Neural cell (in vitro differentiated cells): ENCODE measurements at regions not wholly inside any gene's neighbourhood (a gene's known extent, or its start where the extent isn't known, plus 50 kb on each side); places are given as distances from the start of the nearest gene placed in this dataset.

Experiments
- H2AFZ ChIP-seq: fragments of 200-600, 300-800 bp; sonication (generic), shearing (Covaris generic); 2 replicates; pipeline ENCODE4 v1.6.0; 2014; ENCODE audit warnings: low read depth, mild to moderate bottlenecking, antibody characterized with exemption, low read length, moderate library complexity
- H3F3A ChIP-seq: fragments of 200-600 bp; shearing (Covaris generic); 2 replicates; pipeline ENCODE4 v1.6.1; 2016; ENCODE audit warnings: mild to moderate bottlenecking, moderate library complexity, mixed read lengths, antibody characterized with exemption, low read length; ENCODE audit not compliant: insufficient read depth, poor library complexity, severe bottlenecking
- H3K27ac ChIP-seq: fragments of 200-600, 300-800 bp; sonication (generic), shearing (Covaris generic); 2 replicates; pipeline ENCODE4 v1.5.1; 2014; ENCODE audit warnings: mild to moderate bottlenecking, low read length, moderate library complexity
- H3K27me3 ChIP-seq: fragments of 300-800, 200-600 bp; sonication (generic), shearing (Covaris generic); 2 replicates; pipeline ENCODE4 v1.6.0; 2014; ENCODE audit warnings: mild to moderate bottlenecking, low read depth, low read length, moderate library complexity; ENCODE audit not compliant: insufficient read depth
- H3K36me3 ChIP-seq: fragments of 300-800, 200-600 bp; sonication (generic), shearing (Covaris generic); 2 replicates; pipeline ENCODE4 v1.5.1; 2014; ENCODE audit warnings: mild to moderate bottlenecking, antibody characterized with exemption, low read length, moderate library complexity; ENCODE audit not compliant: insufficient read depth
- H3K4me2 ChIP-seq: fragments of 300-800, 200-600 bp; sonication (generic), shearing (Covaris generic); 2 replicates; pipeline ENCODE4 v1.6.0; 2014; ENCODE audit warnings: mild to moderate bottlenecking, low read length
- H3K4me3 ChIP-seq: fragments of 300-800, 200-600 bp; sonication (generic), shearing (Covaris generic); 2 replicates; pipeline ENCODE4 v1.5.1; 2014; ENCODE audit warnings: mild to moderate bottlenecking, low read length, moderate library complexity
- H3K79me2 ChIP-seq: fragments of 200-600 bp; shearing (Covaris generic); replicated peaks from 2 replicates; pipeline ENCODE4 v1.6.0; 2014; ENCODE audit warnings: mild to moderate bottlenecking, low read length, moderate library complexity; ENCODE audit not compliant: insufficient read depth
- H3K9ac ChIP-seq: fragments of 300-800, 200-600 bp; sonication (generic), shearing (Covaris generic); 2 replicates; pipeline ENCODE4 v1.6.1; 2016; ENCODE audit warnings: mild to moderate bottlenecking, low read length, mixed read lengths
- H3K9me2 ChIP-seq: fragments of 200-600 bp; shearing (Covaris generic); 2 replicates; pipeline ENCODE4 v1.6.1; 2016; ENCODE audit warnings: mild to moderate bottlenecking, low read length, mixed read lengths; ENCODE audit not compliant: insufficient read depth
- H3K9me3 ChIP-seq: fragments of 200-600, 300-800 bp; sonication (generic), shearing (Covaris generic); 2 replicates; pipeline ENCODE4 v1.6.1; 2016; ENCODE audit warnings: mild to moderate bottlenecking, mixed run types, low read length, moderate library complexity, mixed read lengths
- H4K20me1 ChIP-seq: fragments of 200-600 bp; shearing (Covaris generic); 2 replicates; pipeline ENCODE4 v1.6.1; 2016; ENCODE audit warnings: mild to moderate bottlenecking, mixed run types; ENCODE audit not compliant: insufficient read depth
- CTCF ChIP-seq: fragments of 450-650 bp; IDR thresholded peaks from 2 replicates; pipeline ENCODE4 v1.5.1; 2014; ENCODE audit warnings: antibody characterized with exemption, mild to moderate bottlenecking, moderate library complexity; ENCODE audit not compliant: poor library complexity, severe bottlenecking
- EP300 ChIP-seq: fragments of 450-650 bp; conservative IDR thresholded peaks from 2 replicates; pipeline ENCODE4 v1.6.1; 2014; ENCODE audit warnings: antibody characterized with exemption, mild to moderate bottlenecking, moderate library complexity; ENCODE audit not compliant: poor library complexity, severe bottlenecking
- EZH2 ChIP-seq: fragments of 200-600, 300-800 bp; shearing (Covaris generic), sonication (generic); IDR thresholded peaks from 2 replicates; pipeline ENCODE4 v1.6.1; 2014; ENCODE audit warnings: antibody characterized with exemption, low read length, borderline replicate concordance, mild to moderate bottlenecking; ENCODE audit not compliant: insufficient read depth, poor library complexity, severe bottlenecking
- MXI1 ChIP-seq: fragments of 450-650 bp; conservative IDR thresholded peaks from 2 replicates; pipeline ENCODE4 v1.6.1; 2014; ENCODE audit warnings: antibody characterized with exemption, mild to moderate bottlenecking; ENCODE audit not compliant: poor library complexity, severe bottlenecking
- POLR2AphosphoS5 ChIP-seq: IDR thresholded peaks from 2 replicates; pipeline ENCODE4 v1.6.1; 2012
- RAD21 ChIP-seq: fragments of 450-650 bp; conservative IDR thresholded peaks from 2 replicates; pipeline ENCODE4 v1.6.1; 2014; ENCODE audit warnings: antibody characterized with exemption, mild to moderate bottlenecking, moderate library complexity
- REST ChIP-seq: IDR thresholded peaks from 2 replicates; pipeline ENCODE4 v1.6.1; 2012; ENCODE audit warnings: borderline replicate concordance
- SMC3 ChIP-seq: fragments of 450-650 bp; conservative IDR thresholded peaks from 2 replicates; pipeline ENCODE4 v1.6.1; 2014; ENCODE audit warnings: antibody characterized with exemption, mild to moderate bottlenecking, moderate library complexity; ENCODE audit not compliant: poor library complexity
- TAF1 ChIP-seq: IDR thresholded peaks from 2 replicates; pipeline ENCODE4 v1.6.1; 2012; ENCODE audit warnings: low read depth

- no peaks in the 10 kb centered on the region for H3K9me3 ChIP-seq
- no peak overlapping the region for H3K4me3 ChIP-seq
- no peak overlapping the region for H3K27ac ChIP-seq
- no peaks in the 10 kb centered on the region for H3F3A ChIP-seq
- no peak overlapping the region for H2AFZ ChIP-seq
- H3K9me2 ChIP-seq, result no peaks in the 10 kb centered on the region
- no peaks in the 10 kb centered on the region for H3K36me3 ChIP-seq
- H3K27me3 ChIP-seq, result no peaks in the 10 kb centered on the region
- no peak for TF ChIP-seq RAD21
- no peak for TF ChIP-seq SMC3
- no peak for TF ChIP-seq EZH2
- TF ChIP-seq MXI1, result no peak
- no peak for TF ChIP-seq TAF1
- no peak for TF ChIP-seq POLR2AphosphoS5
- no peak for TF ChIP-seq CTCF
- TF ChIP-seq REST, result no peak
- no peak for TF ChIP-seq EP300
- no peak overlapping the region for H3K9ac ChIP-seq
- H3K4me2 ChIP-seq, result no peak overlapping the region
- H4K20me1 ChIP-seq, result no peaks in the 10 kb centered on the region
- H3K79me2 ChIP-seq, result no peaks in the 10 kb centered on the region
Measured at GRCh38 chr18:24727685-24728084, 267.2 kb downstream of the HRH4 start.

- H4K20me1 ChIP-seq, result no peaks in the 10 kb centered on the region
- no peaks in the 10 kb centered on the region for H3K9me3 ChIP-seq
- no peak overlapping the region for H3K4me2 ChIP-seq
- no peak overlapping the region for H3K4me3 ChIP-seq
- H3K27ac ChIP-seq, result no peak overlapping the region
- TF ChIP-seq RAD21 (no peak), TAF1 (no peak), CTCF (no peak), POLR2AphosphoS5 (no peak), EP300 (no peak), EZH2 (no peak), REST (no peak), MXI1 (no peak), SMC3 (no peak)
- no peaks in the 10 kb centered on the region for H3K27me3 ChIP-seq
- no peaks in the 10 kb centered on the region for H3K9me2 ChIP-seq
- H2AFZ ChIP-seq, result no peak overlapping the region
- H3K79me2 ChIP-seq, result no peaks in the 10 kb centered on the region
- no peak overlapping the region for H3K9ac ChIP-seq
- H3K36me3 ChIP-seq, result no peaks in the 10 kb centered on the region
- no peaks in the 10 kb centered on the region for H3F3A ChIP-seq
Measured at GRCh38 chr18:24731158-24731557, 270.7 kb downstream of the HRH4 start.
